HEK293 (cell line): ENCODE measurements at regions not wholly inside any gene's neighbourhood (a gene's known extent, or its start where the extent isn't known, plus 50 kb on each side); places are given as distances from the start of the nearest gene placed in this dataset.

Source experiments
- CTCF ChIA-PET: fragments of 350-600 bp; formaldehyde crosslinking; extraction: SDS; loops from one replicate; lab custom pipeline; 2021; ENCODE audit warnings: antibody characterized with exemption; lab: Yijun Ruan, JAX
- POLR2A ChIA-PET: fragments of 300-600 bp; formaldehyde crosslinking; extraction: SDS; loops from one replicate; lab custom pipeline; 2020; ENCODE audit warnings: antibody characterized with exemption, inconsistent platforms; lab: Yijun Ruan, JAX
- H3K27ac ChIP-seq: fragments of 200-500 bp; sonication (Bioruptor generic); 2 replicates; pipeline ENCODE4 v1.5.1; 2014; ENCODE audit warnings: low read depth, low read length, control low read depth, inconsistent platforms; ENCODE audit errors: extremely low read depth
- H3K36me3 ChIP-seq, 2 experiments: fragments of 200-500 bp in 1 of 2; sonication (Bioruptor generic) in 1 of 2; 1 replicate in 1 of 2; 2 replicates in 1 of 2; pipeline ENCODE4 v1.5.1; 2014 to 2017; ENCODE audit warnings: inconsistent platforms in 2 of 2, low read length in 2 of 2; ENCODE audit not compliant: control insufficient read depth in 2 of 2, insufficient read depth in 1 of 2
- H3K4me1 ChIP-seq: fragments of 200-500 bp; sonication (Bioruptor generic); 2 replicates; pipeline ENCODE4 v1.5.1; 2014; ENCODE audit warnings: mild to moderate bottlenecking, low read length, inconsistent platforms; ENCODE audit not compliant: control insufficient read depth, insufficient read depth
- H3K4me3 ChIP-seq: 2 replicates; pipeline ENCODE4 v1.5.1; 2011; ENCODE audit warnings: low read depth, mild to moderate bottlenecking, control low read depth, low read length, moderate library complexity
- H3K9me3 ChIP-seq: fragments of 200-500 bp; sonication (Bioruptor generic); 2 replicates; pipeline ENCODE4 v1.5.1; 2014; ENCODE audit warnings: low read depth, low read length, inconsistent platforms; ENCODE audit not compliant: control insufficient read depth, insufficient read depth
- CTCF ChIP-seq: fragments of 450-650 bp; formaldehyde crosslinking; IDR thresholded peaks from 2 replicates; pipeline ENCODE4 v1.5.1; 2016; ENCODE audit warnings: missing biosample characterization, missing genetic modification characterization
- KLF9 ChIP-seq: fragments of 450-650 bp; formaldehyde crosslinking; IDR thresholded peaks from 2 replicates; pipeline ENCODE4 v1.5.1; 2016; ENCODE audit warnings: missing biosample characterization, missing genetic modification characterization, low read depth
- OSR2 ChIP-seq: fragments of 450-650 bp; formaldehyde crosslinking; IDR thresholded peaks from 2 replicates; pipeline ENCODE4 v1.5.1; 2016; ENCODE audit warnings: missing biosample characterization, missing genetic modification characterization
- PRDM1 ChIP-seq: fragments of 450-650 bp; formaldehyde crosslinking; IDR thresholded peaks from 2 replicates; pipeline ENCODE4; 2016; ENCODE audit warnings: missing biosample characterization, missing genetic modification characterization
- SP7 ChIP-seq: fragments of 450-650 bp; formaldehyde crosslinking; IDR thresholded peaks from 2 replicates; pipeline ENCODE4 v1.5.1; 2016; ENCODE audit warnings: missing biosample characterization, missing genetic modification characterization
- ZBTB1 ChIP-seq: fragments of 450-650 bp; formaldehyde crosslinking; IDR thresholded peaks from 2 replicates; pipeline ENCODE4 v1.5.1; 2016; ENCODE audit warnings: missing biosample characterization, missing genetic modification characterization
- ZNF10 ChIP-seq: fragments of 450-650 bp; formaldehyde crosslinking; IDR thresholded peaks from 2 replicates; pipeline ENCODE4 v1.5.1; 2017; ENCODE audit warnings: missing biosample characterization, missing genetic modification characterization
- ZNF140 ChIP-seq: fragments of 450-650 bp; formaldehyde crosslinking; IDR thresholded peaks from 2 replicates; pipeline ENCODE4 v1.5.1; 2016; ENCODE audit warnings: missing biosample characterization, missing genetic modification characterization
- ZNF155 ChIP-seq: fragments of 450-650 bp; formaldehyde crosslinking; IDR thresholded peaks from 2 replicates; pipeline ENCODE4 v1.5.1; 2016; ENCODE audit warnings: missing biosample characterization, missing genetic modification characterization
- ZNF169 ChIP-seq: fragments of 450-650 bp; formaldehyde crosslinking; IDR thresholded peaks from 2 replicates; pipeline ENCODE4 v1.5.1; 2016; ENCODE audit warnings: missing biosample characterization, missing genetic modification characterization
- ZNF18 ChIP-seq: fragments of 450-650 bp; formaldehyde crosslinking; IDR thresholded peaks from 2 replicates; pipeline ENCODE4 v1.5.1; 2016; ENCODE audit warnings: missing biosample characterization, missing genetic modification characterization
- ZNF266 ChIP-seq: fragments of 450-650 bp; formaldehyde crosslinking; IDR thresholded peaks from 2 replicates; pipeline ENCODE4 v1.5.1; 2016; ENCODE audit warnings: missing biosample characterization, missing genetic modification characterization, low read depth
- ZNF280D ChIP-seq: fragments of 450-650 bp; formaldehyde crosslinking; IDR thresholded peaks from 2 replicates; pipeline ENCODE4 v1.5.1; 2016; ENCODE audit warnings: missing biosample characterization, missing genetic modification characterization
- ZNF544 ChIP-seq: fragments of 450-650 bp; formaldehyde crosslinking; IDR thresholded peaks from 2 replicates; pipeline ENCODE4 v1.5.0; 2017; ENCODE audit warnings: missing biosample characterization, missing genetic modification characterization
- ZNF549 ChIP-seq: fragments of 450-650 bp; IDR thresholded peaks from 2 replicates; pipeline ENCODE4 v1.5.1; 2018; ENCODE audit warnings: missing biosample characterization, missing genetic modification characterization, mild to moderate bottlenecking, inconsistent platforms, moderate library complexity
- ZNF580 ChIP-seq: fragments of 450-650 bp; formaldehyde crosslinking; IDR thresholded peaks from 2 replicates; pipeline ENCODE4 v1.5.1; 2016; ENCODE audit warnings: missing biosample characterization, missing genetic modification characterization
- ZNF626 ChIP-seq: fragments of 450-650 bp; sonication (Bioruptor Pico); formaldehyde crosslinking; IDR thresholded peaks from 2 replicates; pipeline ENCODE4 v1.5.1; 2018; ENCODE audit warnings: missing biosample characterization, missing genetic modification characterization, inconsistent platforms
- ZNF629 ChIP-seq: fragments of 450-650 bp; formaldehyde crosslinking; IDR thresholded peaks from 2 replicates; pipeline ENCODE4 v1.5.1; 2017; ENCODE audit warnings: missing biosample characterization, missing genetic modification characterization
- ZNF658 ChIP-seq: fragments of 450-650 bp; formaldehyde crosslinking; IDR thresholded peaks from 2 replicates; pipeline ENCODE4; 2016; ENCODE audit warnings: missing biosample characterization, missing genetic modification characterization

- TF ChIP-seq ZNF18 (tag by site-specific recombination) (no peak), OSR2 (tag by site-specific recombination) (no peak), CTCF (tag by site-specific recombination) (no peak), KLF9 (tag by site-specific recombination) (no peak), ZNF169 (tag by site-specific recombination) (no peak)
Observed at GRCh38 chr13:24038405-24038804, 122.1 kb upstream of the SPATA13 start (continued).

GRCh38 chr13:24038841-24039330, 121.6 kb upstream of the SPATA13 start:
- Histone ChIP-seq H3K4me1 (no peaks in the 10 kb centered on the region), H3K27ac (no peak overlapping the region), H3K9me3 (no peaks in the 10 kb centered on the region), H3K36me3 (no peaks in the 10 kb centered on the region), H3K4me3 (no peak overlapping the region)
- TF ChIP-seq ZNF10 (no peak), SP7 (tag by site-specific recombination) (peak; percentile 83)
- CTCF ChIA-PET, result no interaction called here
- POLR2A ChIA-PET, result no interaction called here

- Histone ChIP-seq H3K36me3 (no peaks in the 10 kb centered on the region), H3K9me3 (no peaks in the 10 kb centered on the region), H3K4me3 (no peak overlapping the region), H3K4me1 (no peaks in the 10 kb centered on the region), H3K27ac (no peak overlapping the region)
- POLR2A ChIA-PET, result no interaction called here
- CTCF ChIA-PET, result no interaction called here
- TF ChIP-seq ZNF266 (tag by site-specific recombination) (no peak), ZNF544 (tag by site-specific recombination) (no peak), ZNF549 (tag by site-specific recombination) (no peak), ZNF140 (tag by site-specific recombination) (no peak), ZBTB1 (tag by site-specific recombination) (no peak), ZNF629 (tag by site-specific recombination) (no peak), ZNF155 (tag by site-specific recombination) (no peak), ZNF580 (tag by site-specific recombination) (no peak), PRDM1 (no peak), ZNF280D (tag by site-specific recombination) (no peak), OSR2 (tag by site-specific recombination) (no peak), ZNF626 (tag by site-specific recombination) (no peak), ZNF658 (tag by site-specific recombination) (no peak)
Observed at GRCh38 chr13:24039621-24040475, 120.7 kb upstream of the SPATA13 start.
